Esophagus squamous epithelium (tissue), 5 donors: ENCODE measurements at regions not wholly inside any gene's neighbourhood (a gene's known extent, or its start where the extent isn't known, plus 50 kb on each side); places are given as distances from the start of the nearest gene placed in this dataset.

Source experiments
- DNase-seq: peaks from one replicate; lab custom pipeline; 2025; lab: John Stamatoyannopoulos, UW
- H3K27ac ChIP-seq, 4 donors: fragments of 200-600 bp; sonication (generic); one replicate each; pipeline ENCODE4 v1.5.1; 2016 to 2019; ENCODE audit warnings: mild to moderate bottlenecking in 1 of 4
- H3K27me3 ChIP-seq, 4 donors: fragments of 200-600 bp; sonication (generic); 1 replicate in 3 of 4; 2 replicates in 1 of 4; pipeline versions ENCODE4 v1.5.1 to v1.6.0; 2017 to 2021; ENCODE audit warnings: antibody characterized with exemption in 1 of 4
- H3K36me3 ChIP-seq, 3 donors: fragments of 200-600 bp; sonication (generic); one replicate each; pipeline ENCODE4 v1.5.1; 2016 to 2019
- H3K4me1 ChIP-seq, 3 donors: fragments of 200-600 bp; sonication (generic); one replicate each; pipeline ENCODE4 v1.5.1; 2017 to 2019
- H3K4me3 ChIP-seq, 4 donors: fragments of 200-600 bp; sonication (generic); 1 replicate in 3 of 4; 2 replicates in 1 of 4; pipeline ENCODE4 v1.5.1; 2016 to 2019; ENCODE audit warnings: mild to moderate bottlenecking in 2 of 4, moderate library complexity in 1 of 4
- H3K9me3 ChIP-seq, 3 donors: fragments of 200-600 bp; sonication (generic); one replicate each; pipeline ENCODE4 v1.5.1; 2016 to 2019
- CTCF ChIP-seq, 6 experiments: fragments of 450-650 bp in 4 of 6; fragments of 200-600 bp in 2 of 6; sonication (generic) in 2 of 6; IDR thresholded peaks; one replicate each; pipeline ENCODE4 v1.5.1; 2016 to 2019; ENCODE audit warnings: antibody characterized with exemption in 6 of 6, mild to moderate bottlenecking in 4 of 6, moderate library complexity in 4 of 6
- POLR2A ChIP-seq, 4 donors: fragments of 450-650 bp; IDR thresholded peaks; one replicate each; pipeline ENCODE4 v1.6.1; 2017; ENCODE audit warnings: antibody characterized with exemption in 4 of 4, mild to moderate bottlenecking in 4 of 4, moderate library complexity in 3 of 4
- WGBS, 2 donors: methylation state at CpG; one replicate each; pipeline ENCODE4 v1.1.5; 2018; 5-methylcytosine and 5-hydroxymethylcytosine counted together
- intact Hi-C: fragments of 100-400 bp; cut with DNase I; formaldehyde crosslinking; loops from one replicate; pipeline ENCODE4 v1.15.0; 2022
- donor health status: DM: yes; HTN: yes; CAD: no.

- WGBS, 2 donors: 82 to 90% methylated on average over 2 of the region's 2 CpGs
- TF ChIP-seq POLR2A (IDR thresholded peaks at IDR 0.05) (no peak), CTCF (IDR thresholded peaks at IDR 0.05) (no peak)
- H3K27ac ChIP-seq: no peak overlapping the region
- H3K9me3 ChIP-seq: no peaks in the 10 kb centered on the region
- H3K4me1 ChIP-seq: no peaks in the 10 kb centered on the region
- no peak for DNase-seq
- H3K4me3 ChIP-seq: no peak overlapping the region
- no peaks in the 10 kb centered on the region for H3K36me3 ChIP-seq
- H3K27me3 ChIP-seq: no peaks in the 10 kb centered on the region
- intact Hi-C loops: no loop called here
Observed at GRCh38 chr2:139079311-139079710, 299.1 kb upstream of the NXPH2 start.

GRCh38 chr2:139078376-139078775, 298.2 kb upstream of the NXPH2 start:
- Histone ChIP-seq H3K4me1 (no peaks in the 10 kb centered on the region), H3K36me3 (no peaks in the 10 kb centered on the region), H3K27me3 (no peaks in the 10 kb centered on the region), H3K27ac (no peak overlapping the region), H3K9me3 (no peaks in the 10 kb centered on the region), H3K4me3 (no peak overlapping the region)
- DNase-seq: no peak
- 14 to 27% methylated on average over 1 of the region's 1 CpG for WGBS, 2 donors
- intact Hi-C loops: no loop called here
- TF ChIP-seq POLR2A (IDR thresholded peaks at IDR 0.05) (no peak), CTCF (IDR thresholded peaks at IDR 0.05) (no peak)

- Histone ChIP-seq H3K27me3 (no peaks in the 10 kb centered on the region), H3K27ac (no peak overlapping the region), H3K9me3 (no peaks in the 10 kb centered on the region), H3K36me3 (no peaks in the 10 kb centered on the region), H3K4me1 (no peaks in the 10 kb centered on the region), H3K4me3 (no peak overlapping the region)
- intact Hi-C loops: no loop called here
- TF ChIP-seq POLR2A (IDR thresholded peaks at IDR 0.05) (no peak), CTCF (IDR thresholded peaks at IDR 0.05) (no peak)
- no peak for DNase-seq
Observed at GRCh38 chr2:139077099-139077737, 297.0 kb upstream of the NXPH2 start.

GRCh38 chr2:139067874-139068273, 287.7 kb upstream of the NXPH2 start:
- WGBS, 2 donors: 83 to 86% methylated on average over 1 of the region's 1 CpG
- intact Hi-C loops: no loop called here
- no peak for TF ChIP-seq POLR2A (IDR thresholded peaks at IDR 0.05)
- no peak for TF ChIP-seq CTCF (IDR thresholded peaks at IDR 0.05)

GRCh38 chr2:139067072-139067471, 286.9 kb upstream of the NXPH2 start:
- Histone ChIP-seq H3K9me3 (no peaks in the 10 kb centered on the region), H3K27ac (no peak overlapping the region), H3K27me3 (no peaks in the 10 kb centered on the region), H3K4me1 (no peaks in the 10 kb centered on the region), H3K36me3 (no peaks in the 10 kb centered on the region), H3K4me3 (no peak overlapping the region)
- TF ChIP-seq CTCF (IDR thresholded peaks at IDR 0.05) (no peak), POLR2A (IDR thresholded peaks at IDR 0.05) (no peak)
- no peak for DNase-seq
- WGBS, 2 donors: 71 to 74% methylated on average over 3 of the region's 3 CpGs
- intact Hi-C loops: no loop called here

More at GRCh38 chr2:139067874-139068273, 287.7 kb upstream of the NXPH2 start:
- Histone ChIP-seq H3K27me3 (no peaks in the 10 kb centered on the region), H3K4me3 (no peak overlapping the region), H3K36me3 (no peaks in the 10 kb centered on the region), H3K9me3 (no peaks in the 10 kb centered on the region), H3K4me1 (no peaks in the 10 kb centered on the region), H3K27ac (no peak overlapping the region)
- DNase-seq: no peak
